BJ (cell line): ENCODE measurements at regions not wholly inside any gene's neighbourhood (a gene's known extent, or its start where the extent isn't known, plus 50 kb on each side); places are given as distances from the start of the nearest gene placed in this dataset.

Source experiments
- CTCF ChIA-PET: fragments of 350-600 bp; formaldehyde crosslinking; extraction: SDS; loops from one replicate; lab custom pipeline; 2021; ENCODE audit warnings: antibody characterized with exemption, inconsistent platforms; lab: Yijun Ruan, JAX
- POLR2A ChIA-PET: fragments of 300-600 bp; sonication (Branson Sonifier 250); formaldehyde crosslinking; extraction: SDS; loops from one replicate; lab custom pipeline; 2021; ENCODE audit warnings: antibody characterized with exemption; lab: Charles Lee
- DNase-seq: peaks from one replicate; pipeline ENCODE4 v3.0.0-alpha.2; 2011; ENCODE audit warnings: low read depth
- H3K27me3 ChIP-seq: 2 replicates; pipeline ENCODE4 v1.6.0; 2011; ENCODE audit warnings: low read length; ENCODE audit not compliant: control insufficient read depth, insufficient read depth
- H3K36me3 ChIP-seq: 2 replicates; pipeline ENCODE4 v1.5.1; 2011; ENCODE audit warnings: low read length; ENCODE audit not compliant: control insufficient read depth, insufficient read depth
- H3K4me3 ChIP-seq: 2 replicates; pipeline ENCODE4 v1.5.1; 2011; ENCODE audit warnings: low read depth, mild to moderate bottlenecking, control low read depth, low read length
- CTCF ChIP-seq: IDR thresholded peaks from 2 replicates; pipeline ENCODE4 v1.5.1; 2011; ENCODE audit warnings: low read depth, mild to moderate bottlenecking, control low read depth, inconsistent platforms, low read length, moderate library complexity; ENCODE audit not compliant: insufficient read depth

- POLR2A ChIA-PET: no interaction called here
- CTCF ChIA-PET: no interaction called here
Observed at GRCh38 chr10:33523236-33523792, 188.8 kb upstream of the NRP1 start.

GRCh38 chr10:33521904-33522303 is 187.4 kb upstream of the NRP1 start:
- no peaks in the 10 kb centered on the region for H3K27me3 ChIP-seq
- ChIA-PET POLR2A (no interaction called here), CTCF (interaction anchor here (1.1 kb wide), 1 partner anchor 47 kb away, joined by 3 read pairs; no protein-coding TSS in a partner anchor)
- no peak for DNase-seq
- no peak overlapping the region for H3K4me3 ChIP-seq
- no peaks in the 10 kb centered on the region for H3K36me3 ChIP-seq
- TF ChIP-seq CTCF: no peak

More at GRCh38 chr10:33523236-33523792, 188.8 kb upstream of the NRP1 start:
- Histone ChIP-seq H3K36me3 (no peaks in the 10 kb centered on the region), H3K4me3 (no peak overlapping the region), H3K27me3 (no peaks in the 10 kb centered on the region)
- TF ChIP-seq CTCF: no peak
- no peak for DNase-seq

- POLR2A ChIA-PET: no interaction called here
- CTCF ChIA-PET: interaction anchor here (1.1 kb wide), 1 partner anchor 48 kb away, joined by 3 read pairs; no protein-coding TSS in a partner anchor
- Histone ChIP-seq H3K36me3 (no peaks in the 10 kb centered on the region), H3K27me3 (no peaks in the 10 kb centered on the region), H3K4me3 (no peak overlapping the region)
- no peak for TF ChIP-seq CTCF
- DNase-seq: no peak
Observed at GRCh38 chr10:33521062-33521461, 186.6 kb upstream of the NRP1 start.

- H3K36me3 ChIP-seq: no peaks in the 10 kb centered on the region
- CTCF ChIA-PET: no interaction called here
Observed at GRCh38 chr10:33520223-33520622, 185.8 kb upstream of the NRP1 start.

More at GRCh38 chr10:33520223-33520622, 185.8 kb upstream of the NRP1 start:
- no peak for DNase-seq
- TF ChIP-seq CTCF: no peak
- POLR2A ChIA-PET: no interaction called here
- Histone ChIP-seq H3K4me3 (no peak overlapping the region), H3K27me3 (no peaks in the 10 kb centered on the region)
